Activated CD8-positive, alpha-beta T cell treated with anti-CD3 and anti-CD28 coated beads, Interleukin-2, amount 10 ng/mL, durations not matched to agents 7 days and 5 days (primary cell): ENCODE measurements at regions not wholly inside any gene's neighbourhood (a gene's known extent, or its start where the extent isn't known, plus 50 kb on each side); places are given as distances from the start of the nearest gene placed in this dataset.
A peak's percentile ranks its signal among the peaks of the same experiment; 100 is the strongest.
"Not testable (repeated sequence)": the region's sequence is repeated elsewhere in the genome, so short reads cannot be mapped to it uniquely, and the experiment has no call there.

Experiments
- ATAC-seq: fragments of 150-1000 bp; cut with Tn5 transposase; one replicate; pipeline ENCODE4 v1.10.0; 2021; ENCODE audit warnings: moderate library complexity
- CTCF ChIA-PET: fragments of 350-600 bp; sonication (Branson Sonifier 250); formaldehyde crosslinking; loops from one replicate; lab custom pipeline; 2021; ENCODE audit warnings: antibody characterized with exemption; lab: Charles Lee
- POLR2A ChIA-PET: fragments of 350-600 bp; sonication (Branson Sonifier 250); formaldehyde crosslinking; loops from one replicate; lab custom pipeline; 2021; ENCODE audit warnings: antibody characterized with exemption; lab: Charles Lee
- DNase-seq: peaks from one replicate; pipeline ENCODE4 v3.0.0-alpha.2; 2020
- H3K27ac Mint-ChIP-seq: one replicate; pipeline ENCODE4 v1.8.0; 2021; ENCODE audit warnings: mild to moderate bottlenecking, mixed read lengths
- H3K27me3 Mint-ChIP-seq: one replicate; pipeline ENCODE4 v1.8.0; 2021; ENCODE audit warnings: low read depth, mixed read lengths
- H3K36me3 Mint-ChIP-seq: one replicate; pipeline ENCODE4 v1.8.0; 2021; ENCODE audit warnings: low read depth, mixed read lengths
- H3K4me1 Mint-ChIP-seq: one replicate; pipeline ENCODE4 v1.8.0; 2021; ENCODE audit warnings: low read depth, mixed read lengths
- H3K4me3 Mint-ChIP-seq: one replicate; pipeline ENCODE4 v1.8.0; 2021; ENCODE audit warnings: mild to moderate bottlenecking, mixed read lengths
- H3K9me3 Mint-ChIP-seq: one replicate; pipeline ENCODE4 v1.8.0; 2022; ENCODE audit warnings: mixed read lengths; ENCODE audit not compliant: insufficient read depth

DNA sequence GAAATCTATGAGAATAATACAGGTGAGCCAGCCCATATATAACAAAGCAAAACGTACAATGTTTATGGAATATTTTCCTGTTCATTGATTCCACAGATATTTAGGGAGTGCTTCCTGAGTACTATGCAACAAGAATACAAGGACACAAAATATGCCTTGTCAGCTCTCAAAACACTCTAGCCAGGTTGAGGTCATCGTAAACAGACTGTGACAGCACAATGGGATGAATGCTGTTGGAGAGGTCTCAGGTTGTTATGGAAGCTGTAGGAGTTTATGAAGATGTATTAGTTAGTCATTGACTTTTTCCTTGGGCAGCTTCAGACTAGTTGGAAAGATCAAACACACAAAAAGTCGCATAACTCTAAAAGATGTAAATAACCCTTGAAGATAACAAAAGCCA, 98.1 kb upstream of the SEC22B start:
- H3K4me3 Mint-ChIP-seq, ATAC-seq, H3K9me3 Mint-ChIP-seq, H3K4me1 Mint-ChIP-seq, H3K27me3 Mint-ChIP-seq, H3K36me3 Mint-ChIP-seq, CTCF ChIA-PET, POLR2A ChIA-PET, DNase-seq, H3K27ac Mint-ChIP-seq: not testable (repeated sequence)

- H3K27ac Mint-ChIP-seq, H3K9me3 Mint-ChIP-seq, ATAC-seq, H3K4me3 Mint-ChIP-seq, DNase-seq, CTCF ChIA-PET, H3K27me3 Mint-ChIP-seq, POLR2A ChIA-PET, H3K4me1 Mint-ChIP-seq, H3K36me3 Mint-ChIP-seq: not testable (repeated sequence)
Measured at GRCh38 chr1:120273363-120273762, 97.0 kb upstream of the SEC22B start.

- H3K4me3 Mint-ChIP-seq, CTCF ChIA-PET, H3K4me1 Mint-ChIP-seq, DNase-seq, H3K36me3 Mint-ChIP-seq, POLR2A ChIA-PET, H3K9me3 Mint-ChIP-seq, H3K27ac Mint-ChIP-seq, H3K27me3 Mint-ChIP-seq, ATAC-seq: not testable (repeated sequence)
Measured at GRCh38 chr1:120272242-120272641, 95.9 kb upstream of the SEC22B start.

DNA sequence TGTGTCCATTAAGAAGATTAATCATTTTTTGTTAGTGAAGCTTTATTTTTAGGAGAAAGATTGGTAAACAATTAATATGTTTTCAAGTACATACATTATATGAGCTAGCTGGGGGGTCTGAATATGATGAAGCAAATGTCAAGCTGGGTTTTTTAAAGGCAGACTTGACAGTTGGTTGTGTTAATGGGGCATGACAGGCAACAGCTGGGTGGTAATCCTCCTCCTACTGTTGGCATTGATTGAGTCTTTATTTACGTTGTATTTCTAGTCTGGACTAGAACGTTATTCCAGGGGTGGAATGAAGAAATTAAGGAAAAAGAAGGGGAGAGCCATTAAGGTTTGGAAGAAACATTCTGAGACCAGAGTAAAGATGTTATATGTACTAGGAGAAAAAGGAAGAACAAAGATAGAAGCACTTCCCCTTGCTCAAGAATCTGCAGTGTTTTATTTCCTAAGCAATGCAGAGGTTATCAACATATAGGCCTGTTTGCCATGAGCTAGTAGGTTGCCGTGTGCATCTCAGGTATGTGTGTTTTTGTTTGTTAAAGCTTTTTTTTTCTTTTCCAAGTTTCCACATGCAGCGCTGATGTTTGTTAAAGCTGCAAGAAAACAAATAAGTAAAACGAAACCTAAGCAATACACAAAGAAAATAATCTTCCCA, 95.4 kb upstream of the SEC22B start:
- H3K9me3 Mint-ChIP-seq, DNase-seq, ATAC-seq, CTCF ChIA-PET, H3K27me3 Mint-ChIP-seq, H3K4me3 Mint-ChIP-seq, H3K36me3 Mint-ChIP-seq, POLR2A ChIA-PET, H3K4me1 Mint-ChIP-seq, H3K27ac Mint-ChIP-seq: not testable (repeated sequence)

- CTCF ChIA-PET, H3K9me3 Mint-ChIP-seq, DNase-seq, ATAC-seq, H3K4me1 Mint-ChIP-seq, H3K4me3 Mint-ChIP-seq, POLR2A ChIA-PET, H3K27me3 Mint-ChIP-seq, H3K27ac Mint-ChIP-seq, H3K36me3 Mint-ChIP-seq: not testable (repeated sequence)
Measured at GRCh38 chr1:120267894-120268551, 91.7 kb upstream of the SEC22B start.

GRCh38 chr1:120264564-120264963, 88.2 kb upstream of the SEC22B start:
- POLR2A ChIA-PET, CTCF ChIA-PET, H3K4me3 Mint-ChIP-seq, H3K36me3 Mint-ChIP-seq, H3K9me3 Mint-ChIP-seq, H3K4me1 Mint-ChIP-seq, DNase-seq, H3K27ac Mint-ChIP-seq, ATAC-seq, H3K27me3 Mint-ChIP-seq: not testable (repeated sequence)

GRCh38 chr1:120262791-120263751, 86.8 kb upstream of the SEC22B start:
- H3K9me3 Mint-ChIP-seq, H3K27me3 Mint-ChIP-seq, POLR2A ChIA-PET, H3K36me3 Mint-ChIP-seq, H3K4me1 Mint-ChIP-seq, ATAC-seq, CTCF ChIA-PET, DNase-seq, H3K4me3 Mint-ChIP-seq, H3K27ac Mint-ChIP-seq: not testable (repeated sequence)

DNA sequence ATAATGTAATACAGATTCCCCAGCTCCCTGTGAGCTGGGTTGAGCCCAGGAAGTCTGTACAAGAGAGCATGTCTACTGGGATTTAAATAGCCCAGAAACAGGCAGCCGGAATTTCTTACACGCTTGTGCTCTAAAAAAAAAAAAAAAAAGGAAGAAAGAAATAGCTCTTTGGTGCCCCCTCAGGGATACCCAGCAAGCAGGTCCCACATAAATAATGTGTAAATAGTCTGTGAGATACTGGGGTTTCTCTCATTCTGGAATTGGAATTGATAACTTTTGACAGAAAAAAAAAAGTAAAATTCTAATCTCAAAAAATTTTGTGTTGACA, 81.4 kb upstream of the SEC22B start:
- H3K27me3 Mint-ChIP-seq, H3K4me1 Mint-ChIP-seq, H3K36me3 Mint-ChIP-seq, DNase-seq, H3K27ac Mint-ChIP-seq, CTCF ChIA-PET, POLR2A ChIA-PET, H3K9me3 Mint-ChIP-seq, H3K4me3 Mint-ChIP-seq: not testable (repeated sequence)
- ATAC-seq: peak; percentile 49

DNA sequence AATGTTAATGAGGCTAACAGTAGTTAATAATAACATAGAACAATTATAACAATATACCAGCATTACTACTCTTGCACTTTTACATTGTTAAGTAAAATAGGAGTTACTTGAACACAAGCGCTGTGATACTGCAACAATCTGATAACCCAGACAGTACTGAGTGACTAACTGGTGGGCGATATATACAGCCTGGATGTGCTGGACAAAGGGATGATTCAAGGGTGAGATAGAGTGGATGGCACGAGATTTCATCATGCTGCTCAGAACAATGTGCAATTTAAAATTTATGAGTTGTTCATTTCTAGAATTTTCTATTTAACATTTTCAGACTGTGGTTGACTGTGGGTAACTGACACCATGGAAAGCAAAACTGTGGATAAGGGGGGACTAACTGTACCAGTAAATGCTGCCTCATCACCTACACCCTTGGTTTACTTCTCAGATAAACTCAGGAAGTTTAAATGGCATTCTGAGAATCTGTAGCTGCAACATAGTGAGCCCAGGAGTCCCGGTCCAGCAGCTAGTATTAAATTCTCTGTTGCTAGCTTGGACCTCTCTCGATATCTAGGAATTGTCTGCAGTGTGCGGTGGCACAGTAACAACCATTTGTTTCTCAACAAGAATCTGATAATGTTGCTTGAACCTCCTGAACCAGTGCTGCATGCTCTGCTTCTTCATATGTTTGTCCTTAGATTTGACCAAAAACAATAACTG, 80.9 kb upstream of the SEC22B start:
- H3K4me3 Mint-ChIP-seq, H3K9me3 Mint-ChIP-seq, H3K4me1 Mint-ChIP-seq, DNase-seq, ATAC-seq, H3K27ac Mint-ChIP-seq, H3K36me3 Mint-ChIP-seq, CTCF ChIA-PET, POLR2A ChIA-PET, H3K27me3 Mint-ChIP-seq: not testable (repeated sequence)

DNA sequence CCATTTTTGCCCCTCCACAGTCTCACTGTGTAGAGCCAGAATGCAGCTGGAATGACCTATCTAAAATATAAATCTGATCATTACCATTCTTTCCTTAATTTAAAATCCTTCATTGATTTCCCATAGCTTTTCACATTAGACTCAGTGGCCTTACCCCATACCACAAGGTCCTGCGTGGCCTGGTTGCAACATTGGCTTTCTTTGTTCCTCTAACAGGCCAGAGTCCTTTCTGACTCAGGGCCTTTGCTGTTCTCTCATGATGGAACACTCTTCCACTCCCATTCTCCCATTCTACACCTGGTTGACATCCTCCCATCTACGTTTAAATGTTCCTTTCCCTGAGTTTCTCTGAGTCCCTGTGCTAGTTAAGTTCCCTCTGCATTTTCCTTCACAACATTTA, 74.4 kb upstream of the SEC22B start:
- H3K4me3 Mint-ChIP-seq, H3K9me3 Mint-ChIP-seq, DNase-seq, H3K4me1 Mint-ChIP-seq, H3K36me3 Mint-ChIP-seq, H3K27ac Mint-ChIP-seq, H3K27me3 Mint-ChIP-seq, ATAC-seq, CTCF ChIA-PET, POLR2A ChIA-PET: not testable (repeated sequence)

GRCh38 chr1:120248726-120249427, 72.6 kb upstream of the SEC22B start:
- CTCF ChIA-PET, H3K4me1 Mint-ChIP-seq, POLR2A ChIA-PET, H3K4me3 Mint-ChIP-seq, ATAC-seq, H3K27me3 Mint-ChIP-seq, H3K36me3 Mint-ChIP-seq, H3K27ac Mint-ChIP-seq, H3K9me3 Mint-ChIP-seq, DNase-seq: not testable (repeated sequence)
